H9 (cell line): ENCODE measurements at regions not wholly inside any gene's neighbourhood (a gene's known extent, or its start where the extent isn't known, plus 50 kb on each side); places are given as distances from the start of the nearest gene placed in this dataset.
"Not testable (repeated sequence)": the region's sequence is repeated elsewhere in the genome, so short reads cannot be mapped to it uniquely, and the experiment has no call there.

Source experiments
- DNase-seq: peaks from one replicate; pipeline ENCODE4 v3.0.0-alpha.2; 2017
- H2AFZ ChIP-seq: one replicate; pipeline ENCODE4 v1.6.1; 2013; ENCODE audit warnings: mild to moderate bottlenecking, low read length, control low read depth, moderate library complexity
- H2AK5ac ChIP-seq: 2 replicates; pipeline ENCODE4 v1.6.1; 2013; ENCODE audit warnings: low read length, control low read depth, mixed read lengths; ENCODE audit not compliant: insufficient read length
- H2BK120ac ChIP-seq: one replicate; pipeline ENCODE4 v1.6.1; 2013; ENCODE audit warnings: low read depth, mild to moderate bottlenecking, low read length, control low read depth, inconsistent platforms; ENCODE audit not compliant: poor library complexity, severe bottlenecking
- H2BK12ac ChIP-seq: 2 replicates; pipeline ENCODE4 v1.6.1; 2013; ENCODE audit warnings: low read length, control low read depth, mixed read lengths, low read depth; ENCODE audit not compliant: insufficient read length
- H2BK15ac ChIP-seq: 2 replicates; pipeline ENCODE4 v1.6.1; 2013; ENCODE audit warnings: low read depth, low read length, control low read depth
- H2BK20ac ChIP-seq: one replicate; pipeline ENCODE4 v1.6.1; 2013; ENCODE audit warnings: low read depth, mild to moderate bottlenecking, low read length, control low read depth, inconsistent platforms; ENCODE audit not compliant: poor library complexity, severe bottlenecking
- H2BK5ac ChIP-seq: 2 replicates; pipeline ENCODE4 v1.6.1; 2013; ENCODE audit warnings: low read length, control low read depth, mixed read lengths; ENCODE audit not compliant: insufficient read length
- H3K14ac ChIP-seq: 2 replicates; pipeline ENCODE4 v1.6.1; 2013; ENCODE audit warnings: low read length, control low read depth; ENCODE audit not compliant: insufficient read depth
- H3K18ac ChIP-seq: 2 replicates; pipeline ENCODE4 v1.6.1; 2013; ENCODE audit warnings: low read depth, mild to moderate bottlenecking, mixed read lengths, low read length, control low read depth; ENCODE audit not compliant: insufficient read length
- H3K23ac ChIP-seq: 2 replicates; pipeline ENCODE4 v1.6.1; 2013; ENCODE audit warnings: low read length, control low read depth, mixed read lengths, low read depth; ENCODE audit not compliant: insufficient read length
- H3K23me2 ChIP-seq: 2 replicates; pipeline ENCODE4 v1.6.1; 2013; ENCODE audit warnings: low read depth, mild to moderate bottlenecking, mixed read lengths, low read length, control low read depth; ENCODE audit not compliant: insufficient read length, poor library complexity, severe bottlenecking
- H3K27ac ChIP-seq: 2 replicates; pipeline ENCODE4 v1.5.1; 2013; ENCODE audit warnings: low read length, control low read depth, mixed read lengths, low read depth; ENCODE audit not compliant: insufficient read length
- H3K27me3 ChIP-seq: 2 replicates; pipeline ENCODE4 v1.6.1; 2013; ENCODE audit warnings: low read length, control low read depth, inconsistent platforms; ENCODE audit not compliant: insufficient read depth
- H3K4ac ChIP-seq: 2 replicates; pipeline ENCODE4 v1.6.1; 2013; ENCODE audit warnings: low read depth, mild to moderate bottlenecking, control low read depth, inconsistent platforms, low read length, moderate library complexity
- H3K4me1 ChIP-seq: 2 replicates; pipeline ENCODE4 v1.6.1; 2013; ENCODE audit warnings: low read length, control low read depth, inconsistent platforms; ENCODE audit not compliant: insufficient read depth
- H3K4me2 ChIP-seq: 2 replicates; pipeline ENCODE4 v1.6.1; 2013; ENCODE audit warnings: low read length, control low read depth, mixed read lengths; ENCODE audit not compliant: insufficient read length, insufficient read depth
- H3K56ac ChIP-seq: 2 replicates; pipeline ENCODE4 v1.6.1; 2013; ENCODE audit warnings: low read depth, mild to moderate bottlenecking, mixed read lengths, low read length, control low read depth; ENCODE audit not compliant: insufficient read length
- H3K79me1 ChIP-seq: 2 replicates; pipeline ENCODE4 v1.6.1; 2013; ENCODE audit warnings: low read depth, mild to moderate bottlenecking, moderate library complexity, low read length, control low read depth, inconsistent platforms; ENCODE audit not compliant: insufficient read depth, poor library complexity, severe bottlenecking
- H3K79me2 ChIP-seq: 2 replicates; pipeline ENCODE4 v1.6.1; 2013; ENCODE audit warnings: low read length, control low read depth, inconsistent platforms; ENCODE audit not compliant: insufficient read depth
- H3K9ac ChIP-seq: 2 replicates; pipeline ENCODE4 v1.6.1; 2013; ENCODE audit warnings: low read length, control low read depth, mixed read lengths; ENCODE audit not compliant: insufficient read length; ENCODE audit errors: extremely low read depth
- H3K9me3 ChIP-seq: one replicate; pipeline ENCODE4 v1.6.1; 2013; ENCODE audit warnings: low read depth, low read length, inconsistent platforms; ENCODE audit not compliant: control insufficient read depth
- H3T11ph ChIP-seq: one replicate; pipeline ENCODE4 v1.6.1; 2013; ENCODE audit warnings: mild to moderate bottlenecking, low read length, control low read depth, inconsistent platforms
- H4K20me1 ChIP-seq: one replicate; pipeline ENCODE4 v1.6.1; 2013; ENCODE audit not compliant: control insufficient read depth, insufficient read length, insufficient read depth
- H4K5ac ChIP-seq: 2 replicates; pipeline ENCODE4 v1.6.1; 2013; ENCODE audit warnings: low read depth, mild to moderate bottlenecking, mixed read lengths, low read length, control low read depth; ENCODE audit not compliant: insufficient read length
- H4K8ac ChIP-seq: replicated peaks from 2 replicates; pipeline ENCODE4 v1.6.1; 2013; ENCODE audit warnings: low read length, control low read depth, mixed read lengths, low read depth; ENCODE audit not compliant: insufficient read length
- H4K91ac ChIP-seq: 2 replicates; pipeline ENCODE4 v1.6.1; 2013; ENCODE audit warnings: low read depth, mild to moderate bottlenecking, moderate library complexity, mixed read lengths, low read length, control low read depth; ENCODE audit not compliant: insufficient read length
- H3K27ac Mint-ChIP-seq, 3 experiments: 2 replicates in 2 of 3; 3 replicates in 1 of 3; pipeline ENCODE4 v1.8.0; 2020 to 2021; ENCODE audit warnings: mixed read lengths in 3 of 3, mild to moderate bottlenecking in 1 of 3, moderate library complexity in 1 of 3
- H3K27me3 Mint-ChIP-seq: 2 replicates; pipeline ENCODE4 v1.8.0; 2021; ENCODE audit warnings: low read depth, mild to moderate bottlenecking, moderate library complexity, mixed read lengths
- H3K36me3 Mint-ChIP-seq, 3 experiments: 2 replicates in 2 of 3; 3 replicates in 1 of 3; pipeline ENCODE4 v1.8.0; 2020 to 2021; ENCODE audit warnings: low read depth in 3 of 3, mixed read lengths in 3 of 3; ENCODE audit not compliant: insufficient read depth in 1 of 3
- H3K4me1 Mint-ChIP-seq, 2 experiments: 2 replicates each; pipeline ENCODE4 v1.8.0; 2020; ENCODE audit warnings: mixed read lengths in 2 of 2
- H3K4me3 Mint-ChIP-seq, 2 experiments: 2 replicates in 1 of 2; 3 replicates in 1 of 2; pipeline ENCODE4 v1.8.0; 2020 to 2021; ENCODE audit warnings: mild to moderate bottlenecking in 2 of 2, mixed read lengths in 2 of 2, moderate library complexity in 1 of 2
- H3K9me3 Mint-ChIP-seq, 2 experiments: 2 replicates in 1 of 2; 3 replicates in 1 of 2; pipeline ENCODE4 v1.8.0; 2020; ENCODE audit warnings: mild to moderate bottlenecking in 2 of 2, mixed read lengths in 2 of 2, moderate library complexity in 1 of 2
- WGBS: extraction: QIAGEN DNeasy Blood & Tissue Kit; methylation state at CpG from one replicate; pipeline ENCODE4 v1.1.7; 2013; ENCODE audit warnings: missing lambda C conversion rate, low lambda C conversion rate, mixed read lengths; ENCODE audit not compliant: insufficient read length; ENCODE audit errors: extremely low coverage; 5-methylcytosine and 5-hydroxymethylcytosine counted together

GRCh38 chr9:67609435-67609834 is 249.3 kb upstream of the ANKRD20A1 start:
- DNase-seq, H3K4me3 Mint-ChIP-seq, H2AK5ac ChIP-seq, H3K36me3 Mint-ChIP-seq, H3T11ph ChIP-seq, H4K5ac ChIP-seq, H3K79me1 ChIP-seq, H2BK12ac ChIP-seq, H2BK5ac ChIP-seq, H2BK15ac ChIP-seq, H3K9me3 ChIP-seq, H4K91ac ChIP-seq, H4K20me1 ChIP-seq, H3K18ac ChIP-seq, H3K4me1 Mint-ChIP-seq, H3K4me2 ChIP-seq, H3K23ac ChIP-seq, H3K79me2 ChIP-seq, H3K27ac Mint-ChIP-seq, H2BK120ac ChIP-seq, H3K4me1 ChIP-seq, H3K14ac ChIP-seq, H3K4ac ChIP-seq, H3K27me3 Mint-ChIP-seq, H4K8ac ChIP-seq, H3K9ac ChIP-seq, H3K56ac ChIP-seq, H3K23me2 ChIP-seq, H2AFZ ChIP-seq, H3K9me3 Mint-ChIP-seq, H3K27me3 ChIP-seq, H3K27ac ChIP-seq, H2BK20ac ChIP-seq: not testable (repeated sequence)
- whole genome bisulfite sequencing: no CpG with 5 or more reads among the region's 7 CpGs

DNA sequence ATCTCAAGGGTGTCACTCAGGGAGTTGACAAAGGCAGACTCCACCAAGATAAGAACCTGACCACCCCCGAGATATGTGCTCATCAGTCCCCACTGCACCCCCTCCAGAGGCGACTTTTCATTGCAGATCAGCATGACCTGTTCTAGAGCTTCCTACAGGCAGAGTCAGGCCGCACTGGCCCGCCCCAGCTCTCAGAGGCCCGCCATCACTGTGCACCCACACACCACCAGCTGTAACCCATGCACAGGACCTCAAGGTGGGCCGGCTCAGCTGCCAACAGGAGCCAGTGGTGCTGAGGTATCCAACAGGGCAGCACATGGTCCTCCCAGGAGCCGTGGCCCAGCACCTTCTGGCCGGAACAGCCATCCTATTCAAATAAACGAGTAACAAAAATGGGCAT is 253.6 kb upstream of the ANKRD20A1 start:
- not testable (repeated sequence) for H4K20me1 ChIP-seq, H4K8ac ChIP-seq, H3K36me3 Mint-ChIP-seq, H4K91ac ChIP-seq, H2BK12ac ChIP-seq, H2BK15ac ChIP-seq, H3K23ac ChIP-seq, H3K27me3 ChIP-seq, H3K27me3 Mint-ChIP-seq, H3K79me1 ChIP-seq, H3K9me3 Mint-ChIP-seq, H3K9me3 ChIP-seq, H3K27ac ChIP-seq, H3K9ac ChIP-seq, H3K4me3 Mint-ChIP-seq, H3K4me1 Mint-ChIP-seq, H3T11ph ChIP-seq, H2BK120ac ChIP-seq, H3K4ac ChIP-seq, H2BK5ac ChIP-seq, H3K18ac ChIP-seq, H3K79me2 ChIP-seq, H3K23me2 ChIP-seq, H3K4me2 ChIP-seq, H2AK5ac ChIP-seq, H4K5ac ChIP-seq, H3K4me1 ChIP-seq, H2AFZ ChIP-seq, H3K56ac ChIP-seq, H3K14ac ChIP-seq, H3K27ac Mint-ChIP-seq, DNase-seq, H2BK20ac ChIP-seq
- WGBS: no CpG with 5 or more reads among the region's 9 CpGs

DNA sequence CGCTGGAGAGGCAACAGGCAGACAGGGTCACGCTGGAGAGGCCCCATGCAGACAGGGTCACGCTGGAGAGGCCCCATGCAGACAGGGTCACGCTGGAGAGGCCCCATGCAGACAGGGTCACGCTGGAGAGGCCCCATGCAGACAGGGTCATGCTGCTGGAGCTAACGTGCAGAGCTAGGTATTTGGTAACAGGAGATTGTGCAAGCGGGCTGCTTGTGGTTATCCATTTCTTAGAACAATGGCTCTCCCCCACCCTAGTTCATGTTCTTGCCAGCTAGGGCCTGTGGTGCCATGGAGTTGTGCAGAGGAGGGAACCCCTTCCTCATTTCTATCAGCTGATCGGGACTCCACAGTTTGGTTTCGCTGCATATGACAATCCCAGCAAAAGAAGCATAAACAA is 255.1 kb upstream of the ANKRD20A1 start:
- H2AK5ac ChIP-seq, H3K27me3 Mint-ChIP-seq, H4K20me1 ChIP-seq, H3K36me3 Mint-ChIP-seq, H4K8ac ChIP-seq, H2BK5ac ChIP-seq, H3K4me1 ChIP-seq, H2BK120ac ChIP-seq, H3K18ac ChIP-seq, H3K4me2 ChIP-seq, H3T11ph ChIP-seq, H3K4me3 Mint-ChIP-seq, H3K23me2 ChIP-seq, H4K5ac ChIP-seq, H3K9ac ChIP-seq, H3K9me3 Mint-ChIP-seq, H3K27ac Mint-ChIP-seq, H3K27ac ChIP-seq, H3K14ac ChIP-seq, H3K56ac ChIP-seq, H3K4ac ChIP-seq, H2BK20ac ChIP-seq, H2BK12ac ChIP-seq, H3K27me3 ChIP-seq, H3K9me3 ChIP-seq, H2AFZ ChIP-seq, H3K23ac ChIP-seq, H3K4me1 Mint-ChIP-seq, H2BK15ac ChIP-seq, H3K79me2 ChIP-seq, H4K91ac ChIP-seq, DNase-seq, H3K79me1 ChIP-seq: not testable (repeated sequence)
- no CpG with 5 or more reads among the region's 9 CpGs for WGBS
